ENCODE measurements at regions not wholly inside any gene's neighbourhood (a gene's known extent, or its start where the extent isn't known, plus 50 kb on each side); places are given as distances from the start of the nearest gene placed in this dataset.
A peak's percentile ranks its signal among the peaks of the same experiment; 100 is the strongest.

DNA sequence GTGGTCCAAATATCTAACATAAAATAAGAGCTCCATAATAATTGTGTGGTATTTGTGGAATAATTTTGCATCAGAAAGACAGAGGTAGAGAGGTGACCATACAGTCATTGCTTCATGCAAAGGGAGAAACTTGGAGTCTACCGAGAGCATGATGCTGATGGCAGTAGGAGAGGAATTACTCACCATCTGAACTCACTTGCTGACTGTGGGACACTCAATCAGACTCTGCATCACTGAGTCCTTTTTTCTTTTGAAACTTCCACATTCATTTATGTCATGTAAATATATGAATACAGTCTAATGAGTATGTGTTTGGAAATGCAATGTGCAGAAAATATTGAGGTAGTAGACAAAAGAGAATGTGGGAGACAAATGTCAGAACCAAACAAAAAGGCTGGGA is 933.8 kb downstream of the REEP3 start:
- no peak for DNase-seq

DNA sequence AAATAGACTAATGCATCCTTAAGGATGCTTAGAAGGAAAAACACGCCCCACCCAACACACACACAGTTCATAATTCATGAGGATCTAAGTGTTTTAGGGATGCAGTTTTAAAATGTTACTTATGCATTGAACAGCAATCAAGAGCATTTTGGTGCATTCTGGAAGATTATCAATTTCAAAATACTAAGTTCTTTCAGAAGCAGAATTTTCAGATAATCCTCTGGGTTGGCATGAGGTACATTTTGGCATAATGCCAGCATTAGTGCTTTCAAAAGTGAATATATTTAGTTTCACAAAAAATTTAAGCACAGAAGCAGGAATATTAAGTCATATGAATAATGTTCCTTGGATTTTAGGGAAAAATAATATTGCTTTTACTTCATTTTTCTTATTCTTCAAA is 937.1 kb downstream of the REEP3 start:
- no peak for DNase-seq

GRCh38 chr10:64463406-64463805 is 942.2 kb downstream of the REEP3 start:
- DNase-seq: no peak

DNA sequence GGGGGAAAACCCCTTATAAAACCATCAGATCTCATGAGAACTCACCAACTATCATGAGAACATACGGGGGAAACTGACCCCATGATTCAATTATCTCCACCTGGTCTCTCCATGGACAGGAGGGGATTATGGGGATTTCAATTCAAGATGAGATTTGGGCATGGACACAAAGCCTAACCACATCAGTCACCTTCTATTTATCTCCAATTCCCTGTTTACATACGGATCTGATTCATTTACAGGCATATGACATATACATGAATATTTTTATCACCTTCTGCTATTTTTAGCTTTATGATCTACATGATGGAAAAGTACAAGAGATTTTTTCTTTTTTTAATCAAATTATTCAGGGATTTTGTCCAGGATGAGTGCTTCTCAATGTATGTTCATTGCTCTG is 944.5 kb downstream of the REEP3 start:
- DNase-seq: peak; percentile 24

GRCh38 chr10:64468219-64468618 is 947.0 kb downstream of the REEP3 start:
- DNase-seq: no peak

- DNase-seq: no peak
These were observed 955.3 kb downstream of the REEP3 start for GRCh38 chr10:64476506-64476905.

DNA sequence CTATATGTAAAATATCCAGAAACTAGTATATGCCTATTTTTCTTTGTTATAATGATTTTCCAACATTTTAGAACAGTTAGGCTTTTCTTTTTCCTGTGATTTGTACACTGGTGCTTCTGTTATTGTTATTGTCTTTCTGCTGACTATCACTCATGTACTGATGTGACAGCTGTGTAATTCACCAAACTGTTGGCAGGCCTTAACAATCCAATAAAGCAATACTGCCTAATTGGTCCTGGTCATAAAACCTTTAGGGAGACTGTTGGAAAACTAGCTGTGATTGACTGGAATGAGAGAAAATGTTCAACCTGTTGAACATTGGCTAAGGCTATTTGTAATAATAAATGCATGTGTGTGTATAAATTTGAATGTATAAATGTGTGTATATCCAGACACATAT is 956.6 kb downstream of the REEP3 start:
- peak; percentile 69 for DNase-seq

DNA sequence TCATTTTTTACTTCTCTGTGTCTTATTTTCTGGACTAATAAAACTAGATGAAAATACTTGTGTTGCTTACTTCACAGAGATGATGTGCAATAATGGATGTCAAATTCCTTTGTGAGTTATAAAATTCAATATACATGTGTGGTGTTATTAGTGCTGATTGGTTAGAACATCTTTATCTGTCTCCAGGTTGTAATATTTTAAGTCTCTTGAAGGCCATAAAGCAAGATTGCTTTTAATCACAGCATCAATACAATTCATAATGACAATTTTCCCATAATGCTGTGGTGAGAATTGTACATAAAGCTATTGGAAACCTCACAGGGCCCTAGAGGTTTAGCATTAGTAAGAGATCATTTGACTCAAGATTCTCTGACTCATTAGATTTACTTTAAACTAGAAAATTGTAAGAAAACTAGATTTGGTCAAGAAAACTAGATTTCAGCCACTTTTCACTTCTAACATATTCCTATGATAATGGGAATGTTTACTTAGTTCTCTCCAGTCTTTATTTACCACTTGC is 963.7 kb downstream of the REEP3 start:
- no peak for DNase-seq

- DNase-seq: no peak
These were observed 964.9 kb downstream of the REEP3 start for GRCh38 chr10:64486149-64486548.

DNA sequence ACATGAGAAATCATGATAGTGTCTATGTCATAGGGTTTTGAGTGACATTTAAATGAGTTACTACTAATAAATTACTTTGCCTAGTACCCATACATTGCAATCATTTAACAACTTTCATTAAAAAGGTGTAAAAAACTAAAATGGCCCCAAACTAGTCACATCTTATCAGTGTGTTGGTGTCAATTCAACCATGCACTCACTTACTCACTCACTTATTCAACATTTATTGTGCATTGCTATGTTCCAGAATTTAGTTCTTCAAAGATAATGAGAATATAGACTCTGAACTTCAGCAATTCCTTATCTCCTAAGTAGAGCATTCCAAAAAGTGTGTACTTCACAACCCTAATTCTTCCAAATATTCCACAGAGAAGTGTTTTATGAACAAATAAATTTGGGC is 965.7 kb downstream of the REEP3 start:
- no peak for DNase-seq

DNA sequence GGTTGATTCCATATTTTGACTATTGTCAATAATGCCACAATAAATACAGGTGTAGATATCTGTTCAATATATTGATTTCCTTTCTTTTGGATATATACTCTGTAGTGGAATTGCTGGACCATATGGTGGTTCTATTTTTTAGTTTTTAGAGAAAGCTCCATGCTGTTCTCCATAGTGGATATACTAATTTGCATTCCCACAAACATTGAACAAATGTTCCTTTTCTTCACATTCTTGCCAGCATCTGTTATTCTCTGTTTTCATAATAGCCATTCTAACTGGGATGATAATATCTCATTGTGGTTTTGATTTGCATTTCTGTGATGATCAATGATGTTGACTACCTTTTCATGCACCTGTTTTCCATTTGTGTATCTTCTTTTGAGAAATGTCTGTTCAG is 973.7 kb downstream of the REEP3 start:
- no peak for DNase-seq

GRCh38 chr10:64497306-64497705 is 976.1 kb downstream of the REEP3 start:
- no peak for DNase-seq

- DNase-seq: no peak
These were observed 980.6 kb downstream of the REEP3 start for GRCh38 chr10:64501807-64502206.

DNA sequence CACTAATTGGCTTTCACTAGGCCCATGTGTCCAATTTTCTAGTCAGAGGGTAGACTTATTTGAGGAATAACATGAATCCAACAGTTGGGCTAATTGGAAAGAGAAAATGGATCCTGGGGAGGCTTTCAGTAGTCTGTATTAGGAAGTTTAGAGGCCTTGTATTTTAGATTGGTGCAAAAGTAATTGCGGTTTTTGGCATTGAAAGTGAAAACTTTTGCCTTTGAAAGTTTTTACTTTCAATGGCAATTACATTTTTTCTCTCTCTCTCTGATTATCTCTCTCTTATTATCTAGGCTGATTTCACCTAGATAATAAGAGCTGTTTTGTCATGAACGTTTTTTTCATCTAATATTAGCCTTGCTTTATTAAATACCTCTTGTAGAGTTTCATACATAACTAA is 981.7 kb downstream of the REEP3 start:
- DNase-seq: no peak

GRCh38 chr10:64503429-64503828 is 982.2 kb downstream of the REEP3 start:
- no peak for DNase-seq

- DNase-seq: no peak
These were observed 984.3 kb downstream of the REEP3 start for GRCh38 chr10:64505501-64505900.

- DNase-seq: peak; percentile 44
These were observed 985.8 kb downstream of the REEP3 start for GRCh38 chr10:64506963-64507362.

- no peak for DNase-seq
These were observed 986.4 kb downstream of the REEP3 start for GRCh38 chr10:64507651-64508028.

GRCh38 chr10:64508029-64508661 is 986.9 kb downstream of the REEP3 start:
- no peak for DNase-seq

DNA sequence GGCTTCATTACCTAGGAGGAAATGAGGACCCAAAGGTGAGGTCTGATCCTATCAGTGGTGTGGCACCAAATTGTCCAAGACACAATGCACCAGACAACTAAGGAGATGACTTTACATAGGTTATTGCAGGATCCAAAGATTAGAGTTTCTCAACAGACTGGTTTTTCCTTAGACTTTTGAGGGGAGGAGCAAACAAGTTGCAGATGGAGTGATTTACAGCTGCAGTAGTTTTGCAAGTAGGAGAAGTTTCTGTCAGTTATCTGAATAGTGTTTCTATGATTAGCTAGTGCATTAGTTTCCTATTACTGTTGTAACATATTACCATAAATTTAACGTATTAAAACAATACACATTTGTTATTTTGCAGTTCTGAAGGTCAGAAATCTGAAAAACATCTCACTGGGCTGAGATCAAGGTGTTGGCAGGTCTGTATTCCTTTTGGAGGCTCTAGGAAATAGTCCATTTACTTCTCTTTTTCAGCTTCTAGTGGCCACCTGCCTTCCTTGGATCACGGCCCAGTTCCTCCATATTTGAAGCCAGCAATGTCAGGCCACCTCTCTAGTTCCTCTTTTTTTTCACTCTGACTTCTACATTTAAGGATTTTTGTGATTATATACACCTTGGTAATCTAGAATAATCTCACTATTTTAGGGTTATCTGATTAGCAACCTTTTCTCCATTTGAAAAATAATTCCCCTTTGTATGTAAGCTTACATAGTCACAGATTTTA is 994.9 kb downstream of the REEP3 start:
- DNase-seq: no peak

DNA sequence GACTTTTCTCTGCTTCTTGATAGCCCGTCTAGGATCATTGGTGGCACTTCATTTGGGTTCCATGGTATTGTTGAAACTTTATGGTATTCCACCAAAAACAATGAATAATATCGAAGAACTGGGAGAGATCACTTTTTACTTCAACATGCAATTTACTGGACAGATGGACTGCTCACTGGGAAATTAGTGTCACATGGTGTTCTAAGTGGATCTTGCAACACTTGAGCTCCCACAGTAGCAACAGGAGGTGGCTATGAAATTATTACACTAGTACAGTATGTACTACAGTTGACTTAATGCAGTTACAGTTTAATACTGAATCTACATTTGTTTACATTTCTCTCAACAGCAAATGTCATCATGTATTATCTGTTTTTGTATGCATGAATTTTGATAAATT is 997.3 kb downstream of the REEP3 start:
- peak; percentile 48 for DNase-seq

DNA sequence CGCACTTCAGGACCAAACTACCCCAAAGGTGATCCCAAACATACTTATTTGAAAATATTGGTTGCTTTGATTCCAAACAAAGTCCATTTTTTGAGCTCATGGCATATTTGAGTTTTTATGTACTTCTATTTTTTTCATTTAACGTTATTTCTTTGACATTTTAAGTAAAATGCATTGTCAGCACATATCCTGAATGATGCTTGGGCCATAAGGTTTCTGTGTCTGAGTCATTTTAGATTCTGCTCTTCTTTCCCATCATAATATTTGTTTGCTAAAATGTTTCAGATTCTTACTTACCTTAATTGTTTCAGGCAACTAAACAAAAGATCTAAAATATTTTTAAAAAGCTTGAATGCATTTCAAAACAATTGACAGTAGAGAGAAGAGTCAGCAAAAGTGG is 998.2 kb downstream of the REEP3 start:
- DNase-seq: no peak

DNA sequence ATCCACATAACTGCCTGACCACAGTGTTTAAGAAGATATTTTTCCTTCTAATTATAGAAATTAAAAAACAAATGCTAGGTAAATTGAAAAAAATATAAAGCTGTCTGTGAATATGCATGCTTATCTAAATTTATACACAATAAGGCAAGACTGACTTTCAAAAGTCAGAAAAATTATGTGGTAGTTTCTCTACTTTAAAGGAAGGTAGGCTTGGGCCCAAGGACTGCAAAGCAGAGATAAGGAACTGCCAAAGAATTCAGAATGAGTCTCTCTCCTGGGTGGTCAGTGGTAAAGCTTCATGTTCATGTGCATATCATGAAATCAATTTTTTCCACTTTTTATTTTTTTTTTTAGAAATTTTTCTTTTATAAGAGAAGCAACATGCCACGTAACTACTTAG is 998.6 kb downstream of the REEP3 start:
- no peak for DNase-seq

DNA sequence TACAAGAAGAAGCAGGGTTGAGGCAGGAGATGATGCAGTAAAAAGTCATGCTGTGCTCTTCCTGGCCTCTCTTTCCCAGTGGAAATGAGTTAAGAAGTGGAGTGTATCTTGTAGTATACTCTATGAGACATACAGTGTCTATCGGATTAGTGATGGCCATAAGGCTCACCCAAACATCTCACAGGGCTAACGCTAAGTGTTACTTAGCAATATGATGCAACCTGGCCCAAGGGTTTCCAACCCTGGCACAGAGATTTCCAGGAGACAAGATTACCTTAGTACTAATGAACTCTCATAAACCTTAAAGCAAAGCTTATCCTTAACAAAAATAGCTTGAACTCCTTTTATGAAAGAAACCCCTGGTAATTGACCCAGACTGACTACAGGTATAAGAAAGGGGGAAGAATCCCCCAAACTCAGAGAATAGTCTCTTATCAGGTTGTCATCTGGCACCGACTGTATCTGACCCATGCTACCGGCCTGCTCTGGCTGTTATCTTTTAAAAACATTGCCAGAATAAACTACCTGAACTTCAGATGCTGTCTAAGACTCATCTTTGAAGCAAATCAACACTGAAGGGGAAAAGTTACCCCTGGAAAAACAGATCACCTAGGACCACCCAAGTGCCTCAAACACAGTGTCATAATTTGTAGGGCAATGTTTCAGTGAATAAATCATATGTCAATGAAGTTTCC is 1002.0 kb downstream of the REEP3 start:
- DNase-seq: peak; percentile 81

Measured in NCI-H82 (cell line).